LNCAP (cell line): ENCODE measurements at regions not wholly inside any gene's neighbourhood (a gene's known extent, or its start where the extent isn't known, plus 50 kb on each side); places are given as distances from the start of the nearest gene placed in this dataset.

Source experiments
- TF ChIP-seq, protein P1 (sequence below): fragments of 450-650 bp; IDR thresholded peaks from 2 replicates; pipeline ENCODE4 v1.5.1; 2017; ENCODE audit warnings: mild to moderate bottlenecking

DNA sequence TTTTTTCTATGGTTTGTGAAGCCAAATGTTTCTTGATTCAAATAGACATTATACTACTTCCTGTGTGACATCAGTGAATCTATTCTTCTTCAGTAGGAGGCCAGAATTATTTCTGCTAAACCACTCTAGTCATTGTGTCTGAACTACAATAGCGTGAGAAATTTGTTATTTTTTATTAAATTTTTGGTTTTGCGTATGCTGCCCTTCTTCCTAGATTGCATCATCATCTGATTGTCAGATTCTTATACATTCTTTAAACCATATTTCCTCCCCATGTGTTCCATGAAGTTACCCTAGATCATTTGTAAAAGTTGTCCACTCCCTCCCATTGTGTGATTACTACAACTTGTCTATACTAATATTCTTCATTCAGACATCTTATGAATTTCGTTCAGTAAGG, 187.8 kb upstream of the SPRY2 start:
- TF ChIP-seq, protein P1, sequence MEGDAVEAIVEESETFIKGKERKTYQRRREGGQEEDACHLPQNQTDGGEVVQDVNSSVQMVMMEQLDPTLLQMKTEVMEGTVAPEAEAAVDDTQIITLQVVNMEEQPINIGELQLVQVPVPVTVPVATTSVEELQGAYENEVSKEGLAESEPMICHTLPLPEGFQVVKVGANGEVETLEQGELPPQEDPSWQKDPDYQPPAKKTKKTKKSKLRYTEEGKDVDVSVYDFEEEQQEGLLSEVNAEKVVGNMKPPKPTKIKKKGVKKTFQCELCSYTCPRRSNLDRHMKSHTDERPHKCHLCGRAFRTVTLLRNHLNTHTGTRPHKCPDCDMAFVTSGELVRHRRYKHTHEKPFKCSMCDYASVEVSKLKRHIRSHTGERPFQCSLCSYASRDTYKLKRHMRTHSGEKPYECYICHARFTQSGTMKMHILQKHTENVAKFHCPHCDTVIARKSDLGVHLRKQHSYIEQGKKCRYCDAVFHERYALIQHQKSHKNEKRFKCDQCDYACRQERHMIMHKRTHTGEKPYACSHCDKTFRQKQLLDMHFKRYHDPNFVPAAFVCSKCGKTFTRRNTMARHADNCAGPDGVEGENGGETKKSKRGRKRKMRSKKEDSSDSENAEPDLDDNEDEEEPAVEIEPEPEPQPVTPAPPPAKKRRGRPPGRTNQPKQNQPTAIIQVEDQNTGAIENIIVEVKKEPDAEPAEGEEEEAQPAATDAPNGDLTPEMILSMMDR, result no peak

DNA sequence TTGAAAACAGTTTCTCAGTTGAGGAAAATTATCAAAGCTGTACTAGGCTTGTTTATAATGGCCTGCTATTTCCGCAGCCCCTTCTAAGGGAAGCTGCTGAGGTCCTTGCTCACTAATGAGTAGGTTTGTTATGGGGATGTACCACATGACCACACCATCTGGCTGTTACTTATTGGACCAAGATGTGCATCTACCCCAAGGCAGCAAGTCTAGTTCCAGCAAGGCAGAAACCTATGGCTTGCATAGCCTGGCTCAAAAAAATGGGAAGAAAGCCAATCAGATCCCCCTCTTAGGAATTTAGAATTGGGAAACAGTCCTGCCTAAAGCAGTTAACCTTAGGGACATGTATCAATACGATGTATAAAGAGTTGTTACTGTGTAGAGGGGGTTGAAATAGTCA, 186.5 kb upstream of the SPRY2 start:
- TF ChIP-seq, protein P1, result no peak

DNA sequence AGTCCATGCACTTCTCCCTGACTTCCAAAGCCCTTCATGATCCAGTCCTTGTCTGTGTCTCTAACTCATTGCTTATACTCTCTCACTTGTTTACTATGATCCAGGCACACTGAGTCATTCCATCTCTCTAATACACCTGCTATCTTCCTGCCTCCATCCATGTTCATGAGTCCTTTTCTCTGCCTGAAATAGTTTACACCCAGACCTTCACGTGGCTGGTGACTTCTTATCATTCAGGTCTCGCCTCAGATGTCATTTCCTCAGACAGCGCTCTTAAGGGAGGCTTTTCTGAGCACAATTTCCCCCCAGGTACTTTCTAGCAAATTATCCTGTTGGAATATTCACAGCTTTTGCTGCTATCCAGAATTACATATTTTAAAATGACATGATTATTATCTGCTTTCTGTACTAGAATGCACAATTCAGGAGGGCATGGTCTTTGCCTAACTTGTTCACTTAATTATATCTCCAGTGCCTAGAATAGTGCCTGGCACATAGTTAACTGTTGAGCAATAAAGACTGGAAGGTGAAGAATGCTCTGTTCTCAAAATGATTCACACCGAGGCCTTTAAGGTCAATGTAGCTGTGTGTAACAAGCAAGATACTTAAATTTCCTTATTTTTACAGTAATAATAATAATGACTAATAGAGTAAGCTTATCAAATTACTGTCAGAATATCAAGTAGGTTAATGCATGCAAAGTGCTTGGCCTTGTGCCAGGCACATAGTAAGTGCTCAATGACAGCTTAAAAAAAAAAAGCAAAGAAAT, 183.7 kb upstream of the SPRY2 start:
- TF ChIP-seq, protein P1, result no peak

DNA sequence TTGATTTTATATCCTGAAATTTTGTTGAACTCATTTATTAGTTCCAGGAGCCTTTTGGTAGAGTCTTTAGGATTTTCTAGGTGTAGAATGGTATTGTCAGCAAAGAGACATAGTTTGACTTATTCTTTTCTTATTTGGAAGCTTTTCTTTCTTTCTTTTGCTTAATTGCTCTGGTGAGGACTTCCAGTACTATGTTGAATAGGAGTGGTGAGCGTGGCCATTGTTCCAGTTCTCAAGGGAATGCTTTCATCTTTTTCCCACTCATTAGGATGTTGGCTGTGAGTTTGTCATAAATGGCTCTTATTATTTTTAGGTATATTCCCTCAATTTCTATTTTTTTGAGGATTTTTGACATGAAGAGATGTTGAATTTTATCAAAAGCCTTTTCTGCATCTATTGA, 182.2 kb upstream of the SPRY2 start:
- TF ChIP-seq, protein P1, result no peak

DNA sequence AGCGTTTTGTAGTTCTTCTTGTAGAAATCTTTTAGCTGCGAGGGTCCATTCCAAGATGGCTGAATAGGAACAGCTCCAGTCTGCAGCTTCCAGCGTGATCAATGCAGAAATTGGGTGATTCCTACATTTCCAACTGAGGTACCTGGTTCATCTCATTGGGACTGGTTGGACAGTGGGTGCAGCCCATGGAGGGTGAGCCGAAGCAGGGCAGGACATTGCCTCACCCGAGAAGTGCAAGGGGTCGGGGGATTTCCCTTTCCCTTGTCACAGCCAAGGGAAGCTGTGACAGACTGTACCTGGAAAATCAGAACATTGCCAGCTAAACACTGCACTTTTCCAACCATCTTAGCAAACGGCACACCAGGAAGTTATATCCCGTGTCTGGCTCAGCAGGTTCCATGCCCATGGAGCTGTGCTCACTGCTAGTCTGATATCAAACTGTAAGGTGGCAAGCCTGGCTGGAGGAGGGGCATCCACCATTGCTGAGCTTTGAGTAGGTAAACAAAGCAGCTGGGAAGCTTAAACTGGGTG, 176.0 kb upstream of the SPRY2 start:
- TF ChIP-seq, protein P1, result no peak

DNA sequence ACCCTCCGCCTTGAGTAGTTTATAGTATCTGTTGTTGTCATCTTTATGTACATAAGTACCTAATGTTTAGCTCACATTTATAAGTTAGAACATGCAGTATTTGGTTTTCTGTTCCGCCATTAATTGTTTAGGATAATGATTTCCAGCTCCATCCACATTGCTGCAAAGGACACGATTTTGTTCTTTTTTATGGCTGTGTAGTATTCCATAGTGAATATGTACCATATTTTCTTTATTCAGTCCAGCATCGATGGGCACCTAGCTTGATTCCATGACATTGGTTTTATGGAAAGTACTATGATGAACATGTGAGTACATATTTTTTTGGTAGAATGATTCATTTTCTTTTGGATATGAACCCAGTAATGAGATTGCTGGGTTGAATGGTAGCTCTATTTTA, 174.4 kb upstream of the SPRY2 start:
- TF ChIP-seq, protein P1, result no peak

DNA sequence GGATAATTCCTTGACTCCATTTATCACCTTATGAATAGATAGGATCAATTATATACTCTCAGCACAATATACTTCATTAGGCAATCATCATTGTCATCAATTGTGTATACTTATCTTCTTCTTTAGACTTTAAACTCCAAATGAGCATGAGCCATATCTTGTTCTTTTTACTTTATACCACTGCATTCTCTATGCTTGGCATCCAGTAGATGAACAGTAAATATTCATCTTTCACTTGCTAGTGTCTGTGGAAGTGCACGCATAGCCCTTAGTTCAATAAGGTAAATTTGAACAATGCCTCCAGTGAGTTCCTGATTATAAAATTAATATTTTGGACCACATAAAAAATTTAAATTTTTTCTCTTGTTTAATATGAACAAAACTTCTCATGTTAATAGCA, 172.3 kb upstream of the SPRY2 start:
- TF ChIP-seq, protein P1, result no peak
